ENCODE measurements at regions not wholly inside any gene's neighbourhood (a gene's known extent, or its start where the extent isn't known, plus 50 kb on each side); places are given as distances from the start of the nearest gene placed in this dataset.

- no peak for TF ChIP-seq REST (IDR thresholded peaks at IDR 0.05; ENCODE audit: insufficient replicate concordance, low read depth)
- TF ChIP-seq GABPA (IDR thresholded peaks at IDR 0.05; ENCODE audit: low read depth), result no peak
- no peak for TF ChIP-seq POLR2AphosphoS5 (IDR thresholded peaks at IDR 0.05; ENCODE audit: low read depth)
- no peak for TF ChIP-seq CTCF (IDR thresholded peaks at IDR 0.05; ENCODE audit: insufficient read depth, low read length)
- no peak for TF ChIP-seq SPI1 (IDR thresholded peaks at IDR 0.05; ENCODE audit: borderline replicate concordance, low read depth)
- H3K27ac ChIP-seq (replicated peaks), result peak overlapping the region; percentile 51
Observed at GRCh38 chr14:22231018-22231417, 358.0 kb downstream of the DAD1 start.

GRCh38 chr14:22230517-22230916, 358.5 kb downstream of the DAD1 start:
- no peaks in the 10 kb centered on the region for H3K27me3 ChIP-seq (ENCODE audit: insufficient read depth, poor library complexity, severe bottlenecking)
- H3K4me3 ChIP-seq (replicated peaks; ENCODE audit: insufficient read depth, low read length), result no peak overlapping the region
- no peak overlapping the region for H3K27ac ChIP-seq (replicated peaks)
- no peak for TF ChIP-seq POLR2AphosphoS5 (IDR thresholded peaks at IDR 0.05; ENCODE audit: low read depth)
- TF ChIP-seq REST (IDR thresholded peaks at IDR 0.05; ENCODE audit: insufficient replicate concordance, low read depth), result no peak
- TF ChIP-seq GABPA (IDR thresholded peaks at IDR 0.05; ENCODE audit: low read depth), result no peak
- TF ChIP-seq CTCF (IDR thresholded peaks at IDR 0.05; ENCODE audit: insufficient read depth, low read length), result no peak
- TF ChIP-seq SPI1 (IDR thresholded peaks at IDR 0.05; ENCODE audit: borderline replicate concordance, low read depth), result no peak
- no peak for DNase-seq (ENCODE audit: low read depth in 1 of 2, low spot score in 1 of 2)

More at GRCh38 chr14:22231018-22231417, 358.0 kb downstream of the DAD1 start:
- H3K4me3 ChIP-seq (replicated peaks; ENCODE audit: insufficient read depth, low read length), result no peak overlapping the region
- peak in 1 of 2 experiments; percentile 85 for DNase-seq (ENCODE audit: low read depth in 1 of 2, low spot score in 1 of 2)
- H3K27me3 ChIP-seq (ENCODE audit: insufficient read depth, poor library complexity, severe bottlenecking), result no peaks in the 10 kb centered on the region

- peak overlapping the region; percentile 65 for H3K27ac ChIP-seq (replicated peaks)
- TF ChIP-seq CTCF (IDR thresholded peaks at IDR 0.05; ENCODE audit: insufficient read depth, low read length) (no peak), GABPA (IDR thresholded peaks at IDR 0.05; ENCODE audit: low read depth) (no peak), REST (IDR thresholded peaks at IDR 0.05; ENCODE audit: insufficient replicate concordance, low read depth) (no peak), POLR2AphosphoS5 (IDR thresholded peaks at IDR 0.05; ENCODE audit: low read depth) (no peak), SPI1 (IDR thresholded peaks at IDR 0.05; ENCODE audit: borderline replicate concordance, low read depth) (no peak)
- H3K4me3 ChIP-seq (replicated peaks; ENCODE audit: insufficient read depth, low read length), result no peak overlapping the region
- no peaks in the 10 kb centered on the region for H3K27me3 ChIP-seq (ENCODE audit: insufficient read depth, poor library complexity, severe bottlenecking)
- peak in 1 of 2 experiments; percentile 66 for DNase-seq (ENCODE audit: low read depth in 1 of 2, low spot score in 1 of 2)
Observed at GRCh38 chr14:22227084-22227483, 361.9 kb downstream of the DAD1 start.
